ENCODE measurements at regions not wholly inside any gene's neighbourhood (a gene's known extent, or its start where the extent isn't known, plus 50 kb on each side); places are given as distances from the start of the nearest gene placed in this dataset.
"Not testable (repeated sequence)": the region's sequence is repeated elsewhere in the genome, so short reads cannot be mapped to it uniquely, and the experiment has no call there.

- DNase-seq (ENCODE audit: low spot score): no peak
- no peaks in the 10 kb centered on the region for H3K9me3 ChIP-seq (ENCODE audit: low read depth)
- H4K20me1 ChIP-seq (ENCODE audit: insufficient read depth, poor library complexity, severe bottlenecking): no peaks in the 10 kb centered on the region
- WGBS (ENCODE audit: low lambda C conversion rate, missing lambda C conversion rate): 55% methylated on average over 5 of the region's 5 CpGs
- TF ChIP-seq EZH2 (IDR thresholded peaks at IDR 0.05; ENCODE audit: borderline replicate concordance) (no peak), CTCF (IDR thresholded peaks at IDR 0.05; ENCODE audit: poor library complexity) (no peak), EZH2phosphoT487 (IDR thresholded peaks at IDR 0.05; ENCODE audit: low read depth, severe bottlenecking, unreplicated experiment) (no peak)
- H3K4me3 ChIP-seq: no peak overlapping the region
- H3K4me2 ChIP-seq: no peak overlapping the region
- no peaks in the 10 kb centered on the region for H3K79me2 ChIP-seq
- no peaks in the 10 kb centered on the region for H3K9me2 ChIP-seq (replicated peaks; ENCODE audit: insufficient read depth)
- H3K4me1 ChIP-seq (ENCODE audit: insufficient read depth): no peaks in the 10 kb centered on the region
- no peak overlapping the region for H3K27ac ChIP-seq
- H3K36me3 ChIP-seq (replicated peaks; ENCODE audit: insufficient read depth, low read depth): no peaks in the 10 kb centered on the region
- H2AFZ ChIP-seq: no peak overlapping the region
- H3K27me3 ChIP-seq: no peaks in the 10 kb centered on the region
These were observed 992.2 kb upstream of the PCDH20 start for GRCh38 chr13:62407871-62408270.

GRCh38 chr13:62388515-62388914 lies 972.9 kb upstream of the PCDH20 start:
- Histone ChIP-seq H3K9me3 (ENCODE audit: low read depth) (no peaks in the 10 kb centered on the region), H3K9me2 (replicated peaks; ENCODE audit: insufficient read depth) (no peaks in the 10 kb centered on the region), H3K27me3 (no peaks in the 10 kb centered on the region), H3K4me2 (no peak overlapping the region), H3K4me3 (no peak overlapping the region), H2AFZ (no peak overlapping the region), H3K4me1 (ENCODE audit: insufficient read depth) (no peaks in the 10 kb centered on the region), H3K27ac (no peak overlapping the region), H3K79me2 (no peaks in the 10 kb centered on the region), H3K36me3 (replicated peaks; ENCODE audit: insufficient read depth, low read depth) (no peaks in the 10 kb centered on the region), H4K20me1 (ENCODE audit: insufficient read depth, poor library complexity, severe bottlenecking) (no peaks in the 10 kb centered on the region)
- no peak for DNase-seq (ENCODE audit: low spot score)
- TF ChIP-seq EZH2 (IDR thresholded peaks at IDR 0.05; ENCODE audit: borderline replicate concordance) (no peak), CTCF (IDR thresholded peaks at IDR 0.05; ENCODE audit: poor library complexity) (no peak), EZH2phosphoT487 (IDR thresholded peaks at IDR 0.05; ENCODE audit: low read depth, severe bottlenecking, unreplicated experiment) (no peak)
- WGBS (ENCODE audit: low lambda C conversion rate, missing lambda C conversion rate): 68% methylated on average over 2 of the region's 2 CpGs

GRCh38 chr13:62387647-62388046 lies 972.0 kb upstream of the PCDH20 start:
- Histone ChIP-seq H2AFZ (no peak overlapping the region), H3K9me2 (replicated peaks; ENCODE audit: insufficient read depth) (no peaks in the 10 kb centered on the region), H3K79me2 (no peaks in the 10 kb centered on the region), H3K9me3 (ENCODE audit: low read depth) (no peaks in the 10 kb centered on the region), H3K4me1 (ENCODE audit: insufficient read depth) (no peaks in the 10 kb centered on the region), H3K4me2 (peak overlapping the region; percentile 42), H3K27ac (no peak overlapping the region), H3K27me3 (no peaks in the 10 kb centered on the region), H4K20me1 (ENCODE audit: insufficient read depth, poor library complexity, severe bottlenecking) (no peaks in the 10 kb centered on the region), H3K36me3 (replicated peaks; ENCODE audit: insufficient read depth, low read depth) (no peaks in the 10 kb centered on the region), H3K4me3 (no peak overlapping the region)
- 11% methylated on average over 3 of the region's 3 CpGs for WGBS (ENCODE audit: low lambda C conversion rate, missing lambda C conversion rate)
- peak; percentile 6 for DNase-seq (ENCODE audit: low spot score)
- peak; percentile 58 for TF ChIP-seq CTCF (IDR thresholded peaks at IDR 0.05; ENCODE audit: poor library complexity)
- TF ChIP-seq EZH2phosphoT487 (IDR thresholded peaks at IDR 0.05; ENCODE audit: low read depth, severe bottlenecking, unreplicated experiment): no peak

GRCh38 chr13:62379241-62379640 lies 963.6 kb upstream of the PCDH20 start:
- H3K36me3 ChIP-seq (replicated peaks; ENCODE audit: insufficient read depth, low read depth); DNase-seq (ENCODE audit: low spot score); H2AFZ ChIP-seq; H3K79me2 ChIP-seq; H3K9me3 ChIP-seq (ENCODE audit: low read depth); H3K4me2 ChIP-seq; H3K27me3 ChIP-seq; H3K4me3 ChIP-seq; H3K9me2 ChIP-seq (replicated peaks; ENCODE audit: insufficient read depth); H3K4me1 ChIP-seq (ENCODE audit: insufficient read depth); H3K27ac ChIP-seq; H4K20me1 ChIP-seq (ENCODE audit: insufficient read depth, poor library complexity, severe bottlenecking): not testable (repeated sequence)
- WGBS (ENCODE audit: low lambda C conversion rate, missing lambda C conversion rate): 94% methylated on average over 20 of the region's 21 CpGs

Measured in hepatocyte (in vitro differentiated cells).